ENCODE measurements at regions not wholly inside any gene's neighbourhood (a gene's known extent, or its start where the extent isn't known, plus 50 kb on each side); places are given as distances from the start of the nearest gene placed in this dataset.

DNA sequence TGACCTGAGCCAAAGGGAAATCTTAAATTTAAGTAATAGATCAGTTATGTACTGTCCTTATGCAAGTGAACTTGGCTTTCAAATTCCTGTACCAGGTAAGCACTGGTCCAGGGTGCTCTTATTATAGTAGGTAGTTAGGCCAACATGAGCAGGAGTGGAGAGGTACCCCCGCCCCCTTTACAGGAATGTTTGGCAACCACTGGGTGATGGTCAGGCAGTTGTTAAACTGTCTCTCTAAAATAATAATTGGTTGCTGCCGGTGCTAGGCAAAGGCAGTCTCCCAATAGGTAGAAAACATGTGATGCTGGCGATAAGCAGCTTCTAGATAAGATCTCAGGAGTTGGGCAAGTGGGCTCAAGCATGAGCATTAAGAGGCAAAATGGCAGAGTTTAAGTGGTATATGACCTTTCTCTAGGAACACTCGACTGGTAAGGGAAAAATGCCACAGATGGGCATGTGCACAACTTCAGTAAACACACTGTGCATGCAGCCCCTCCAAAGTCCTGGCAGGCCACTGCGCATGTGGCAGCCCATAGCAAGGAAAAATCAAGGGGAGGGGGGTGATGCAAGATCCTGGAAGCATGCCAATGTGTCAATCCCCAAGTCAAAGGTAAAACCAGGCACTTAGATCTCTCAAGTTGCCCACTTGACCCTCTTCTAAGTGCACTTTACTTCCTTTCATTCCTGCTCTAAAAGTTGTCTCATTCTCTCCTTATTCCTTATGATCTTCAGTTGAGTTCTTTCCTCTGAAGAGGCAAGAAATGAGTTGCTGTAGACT lies 1239.7 kb downstream of the C4orf33 start:
- DNase-seq (ENCODE audit: low spot score) = no peak

DNA sequence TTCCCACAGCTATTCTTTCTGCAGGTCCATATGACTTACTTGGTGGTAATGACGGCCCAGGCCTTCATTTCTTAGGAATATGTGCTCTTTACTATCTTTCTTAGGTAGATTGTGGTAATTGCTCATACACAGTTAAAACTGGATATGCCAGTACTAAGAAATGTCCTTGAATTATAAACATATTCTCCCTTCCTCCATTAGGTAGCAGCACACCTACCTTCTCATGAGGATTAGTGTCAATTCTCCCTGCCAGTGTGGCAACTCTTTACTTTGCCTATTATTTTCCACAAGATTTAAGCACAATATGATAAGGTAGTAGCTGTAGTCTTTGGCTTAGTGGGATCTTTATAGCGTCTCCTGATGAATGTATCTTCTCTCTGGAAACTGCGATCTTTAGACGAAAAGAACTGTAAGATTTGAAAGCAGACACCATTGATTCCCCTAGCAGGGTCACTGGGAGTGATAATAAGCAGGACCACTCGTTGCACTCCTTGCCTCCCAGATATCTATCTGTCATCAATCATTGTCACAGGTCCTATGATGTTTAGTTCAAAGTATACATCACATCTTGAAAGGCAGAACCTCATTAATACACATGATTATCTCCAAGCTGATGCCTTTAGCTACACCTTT lies 1240.7 kb downstream of the C4orf33 start:
- peak; percentile 20 for DNase-seq (ENCODE audit: low spot score)

DNA sequence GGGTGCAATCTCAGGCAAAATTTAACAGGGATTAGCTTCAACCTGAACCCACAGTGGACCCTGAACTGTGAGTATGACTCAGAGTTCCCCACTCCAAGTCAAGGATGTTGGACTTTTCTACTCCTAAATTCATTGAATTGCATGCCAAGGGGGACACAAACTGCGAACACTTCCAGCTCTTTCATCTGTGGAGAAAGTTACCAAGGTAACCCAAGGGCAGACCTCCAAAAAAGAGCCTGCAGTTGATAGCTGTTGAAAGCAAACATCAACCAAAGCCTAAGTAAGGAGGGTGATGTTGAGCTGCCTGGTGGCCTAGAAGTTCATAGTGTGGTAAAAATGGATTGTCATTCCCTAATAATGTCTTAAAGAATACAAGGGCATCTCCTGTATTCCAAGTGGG lies 1242.9 kb downstream of the C4orf33 start:
- DNase-seq (ENCODE audit: low spot score) = no peak

DNA sequence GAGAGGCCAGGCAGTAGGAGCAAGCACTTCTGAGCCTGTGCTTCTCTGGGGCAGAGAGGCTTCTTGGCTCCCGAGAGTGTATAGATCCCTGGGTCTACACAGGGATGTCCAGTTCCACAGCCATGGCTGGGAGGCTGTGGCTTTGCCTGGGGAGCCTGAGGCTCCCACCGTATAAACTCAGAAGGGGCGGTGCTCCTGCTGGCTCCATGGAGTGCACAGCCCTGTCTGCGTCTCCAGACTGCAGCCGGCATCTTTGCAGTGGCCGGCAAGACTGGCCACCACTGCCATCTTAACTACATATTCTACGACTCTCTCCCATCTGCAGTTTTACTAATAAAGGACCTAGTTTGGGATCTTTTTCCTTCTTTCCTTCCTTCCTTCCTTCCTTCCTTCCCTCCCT lies 1253.8 kb downstream of the C4orf33 start:
- no peak for DNase-seq (ENCODE audit: low spot score)

DNA sequence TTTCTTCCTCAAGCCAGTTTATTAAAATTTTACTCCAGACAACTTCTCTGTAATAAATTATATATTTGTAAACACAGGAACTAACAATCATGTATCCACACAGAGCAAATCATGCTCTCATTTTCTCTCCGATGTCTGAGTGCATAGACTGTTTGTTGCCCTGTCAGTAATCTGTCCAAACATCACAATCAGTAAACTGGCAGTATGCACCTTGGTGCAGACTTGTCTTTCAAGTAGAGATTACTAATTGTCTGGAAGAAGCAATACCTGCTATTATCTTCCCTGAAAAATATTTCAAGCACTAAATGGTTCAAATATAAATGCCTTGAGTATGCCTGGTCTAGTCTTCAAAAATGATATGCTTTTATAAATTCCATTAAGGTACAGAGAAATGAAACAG lies 1260.9 kb downstream of the C4orf33 start:
- DNase-seq (ENCODE audit: low spot score) = no peak

DNA sequence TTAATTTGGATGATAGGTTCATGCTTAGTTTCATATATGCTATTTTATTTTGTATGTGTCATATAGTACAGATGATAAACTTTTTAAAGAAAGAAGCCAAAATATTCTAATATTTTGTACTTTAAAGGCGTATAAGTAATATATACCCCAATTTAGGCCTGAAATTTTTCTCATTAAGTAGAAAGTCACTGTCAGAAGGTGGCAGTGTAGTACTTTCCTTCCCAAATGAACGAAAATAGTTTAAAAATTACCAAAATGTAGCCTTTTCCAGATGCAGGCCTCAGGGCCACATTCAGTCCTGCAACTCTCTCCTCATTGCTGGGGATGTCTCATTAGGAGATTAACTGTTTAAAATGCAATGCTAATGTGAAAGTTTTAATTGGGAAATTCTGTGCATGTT lies 1263.6 kb downstream of the C4orf33 start:
- DNase-seq (ENCODE audit: low spot score) = peak; percentile 16

DNA sequence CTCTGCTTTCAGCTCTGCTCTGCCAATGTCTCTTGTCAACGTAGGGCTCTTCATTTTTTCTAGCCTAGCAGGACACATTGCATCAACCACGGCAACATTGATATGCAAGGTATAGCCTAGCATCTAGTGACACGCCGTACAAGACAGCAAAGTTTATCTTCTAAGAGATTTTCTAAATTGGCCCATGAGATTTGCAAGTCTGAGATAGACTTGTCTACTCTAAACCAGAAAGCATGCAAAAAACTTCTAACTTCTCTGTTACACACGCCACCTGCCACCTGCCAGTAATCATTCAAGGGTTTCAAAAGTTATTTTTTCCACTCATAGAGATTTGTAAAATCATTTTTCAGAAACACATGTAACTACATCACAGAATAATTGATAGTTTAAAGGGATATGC lies 1265.7 kb downstream of the C4orf33 start:
- no peak for DNase-seq (ENCODE audit: low spot score)

DNA sequence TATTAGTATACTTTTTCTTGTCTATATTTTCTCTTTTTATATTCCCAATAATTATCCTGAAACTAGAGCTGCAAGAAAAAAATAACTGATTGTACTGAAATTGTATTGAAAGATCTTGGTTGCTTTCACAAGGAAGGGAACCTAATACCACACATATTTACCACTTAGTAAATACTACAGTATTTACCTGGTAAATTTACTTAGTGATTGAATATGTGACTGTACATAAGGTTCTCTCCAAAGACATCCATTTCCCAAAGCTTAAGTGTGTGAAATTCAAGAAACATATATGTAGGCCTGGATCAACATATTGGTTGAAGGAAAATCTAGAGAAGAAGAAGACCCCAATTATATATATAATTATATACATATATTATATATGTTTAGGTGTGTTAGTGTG lies 1272.7 kb downstream of the C4orf33 start:
- DNase-seq (ENCODE audit: low spot score) = no peak

DNA sequence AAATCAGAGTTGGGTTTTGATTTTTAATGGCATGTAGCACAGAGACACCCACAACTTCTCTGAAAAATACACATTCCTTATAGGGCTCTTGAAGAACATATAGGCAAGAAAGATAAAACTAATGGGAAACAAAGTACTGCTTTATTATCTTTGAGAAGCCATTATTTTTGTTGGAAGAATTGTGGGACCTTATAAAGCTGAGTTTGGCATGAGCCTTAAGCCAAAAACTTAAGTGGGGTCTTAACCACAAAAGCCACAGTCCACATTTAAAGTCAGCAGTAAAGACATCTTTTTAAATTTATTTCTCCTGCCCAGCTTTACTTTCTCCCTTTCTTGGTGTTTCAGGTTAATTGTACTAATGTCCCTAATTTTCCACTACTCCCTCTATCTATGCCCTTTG lies 1297.3 kb downstream of the C4orf33 start:
- no peak for DNase-seq (ENCODE audit: low spot score)

DNA sequence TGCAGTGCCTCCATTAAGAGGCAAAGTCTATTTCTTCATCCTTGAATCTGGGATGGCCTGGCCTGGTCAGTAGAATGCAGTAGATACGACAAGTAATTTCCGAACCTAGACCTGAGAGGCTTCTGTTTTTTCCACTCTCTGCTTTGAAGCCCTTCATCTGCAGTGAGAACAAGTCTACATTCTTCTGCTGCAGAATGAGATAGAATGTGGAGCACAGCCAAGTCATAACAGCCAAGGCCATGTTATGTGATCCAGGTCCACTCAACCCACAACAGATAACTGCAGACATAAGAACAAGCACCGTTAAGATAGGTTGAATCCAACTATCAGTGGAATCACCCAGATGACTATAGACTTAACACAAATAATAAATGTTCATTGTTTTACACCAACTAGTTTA lies 1297.7 kb downstream of the C4orf33 start:
- no peak for DNase-seq (ENCODE audit: low spot score)

DNA sequence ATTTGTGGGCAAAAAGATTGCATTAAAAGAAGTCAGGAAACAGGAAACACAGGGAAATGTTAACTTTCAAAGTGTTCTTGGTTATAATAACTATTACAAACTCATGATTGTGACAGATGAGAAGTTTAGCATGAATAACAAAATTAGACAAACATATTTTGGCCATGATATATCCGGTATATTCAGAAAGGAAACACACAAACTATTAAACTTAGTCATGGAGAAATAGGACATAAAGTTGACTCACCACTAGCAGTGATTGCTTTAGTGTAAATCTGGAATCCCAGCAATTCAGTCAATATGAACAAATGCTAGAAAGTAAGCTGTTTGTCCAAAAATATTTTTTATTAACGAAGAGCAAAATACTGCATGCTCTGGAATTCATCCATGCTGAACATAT lies 1299.9 kb downstream of the C4orf33 start:
- DNase-seq (ENCODE audit: low spot score) = peak; percentile 76

DNA sequence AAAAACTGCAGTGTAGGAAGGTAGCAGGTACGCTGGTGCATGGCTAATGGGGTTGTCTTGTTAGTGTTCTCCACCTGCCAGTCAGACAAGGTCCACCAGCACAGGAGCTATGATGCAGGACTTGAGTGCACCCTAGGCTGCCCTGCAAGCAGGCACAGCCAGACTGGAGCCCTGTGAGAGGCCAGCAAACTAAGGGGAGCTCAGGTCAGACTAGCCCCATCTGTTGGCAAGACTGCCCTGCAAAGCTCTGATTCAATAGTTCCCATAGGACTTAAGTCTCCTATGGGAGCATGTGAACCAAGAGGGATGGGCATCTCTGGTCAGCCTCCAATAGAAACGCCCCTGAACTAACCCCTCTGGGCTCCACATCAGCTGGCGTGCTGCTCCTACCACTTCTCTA lies 1307.3 kb downstream of the C4orf33 start:
- DNase-seq (ENCODE audit: low spot score) = no peak

DNA sequence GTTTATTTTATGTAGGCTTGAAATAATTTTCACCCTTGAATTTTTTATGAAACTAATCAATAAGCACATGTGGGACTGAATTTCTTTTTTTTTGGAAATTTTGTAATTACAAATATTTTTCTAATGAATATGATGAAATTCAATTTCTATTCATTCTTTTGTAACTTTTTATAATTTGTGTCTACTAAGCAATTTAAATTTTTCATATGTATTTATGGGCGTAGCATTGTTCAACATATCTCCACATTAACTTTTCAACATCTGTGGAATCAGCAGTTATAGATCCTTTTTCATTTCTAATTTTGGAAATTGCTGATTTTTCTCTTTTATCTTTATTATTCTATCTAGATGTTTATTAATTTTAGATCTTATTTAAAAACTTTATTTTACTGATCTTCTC lies 1320.3 kb downstream of the C4orf33 start:
- DNase-seq (ENCODE audit: low spot score) = no peak

DNA sequence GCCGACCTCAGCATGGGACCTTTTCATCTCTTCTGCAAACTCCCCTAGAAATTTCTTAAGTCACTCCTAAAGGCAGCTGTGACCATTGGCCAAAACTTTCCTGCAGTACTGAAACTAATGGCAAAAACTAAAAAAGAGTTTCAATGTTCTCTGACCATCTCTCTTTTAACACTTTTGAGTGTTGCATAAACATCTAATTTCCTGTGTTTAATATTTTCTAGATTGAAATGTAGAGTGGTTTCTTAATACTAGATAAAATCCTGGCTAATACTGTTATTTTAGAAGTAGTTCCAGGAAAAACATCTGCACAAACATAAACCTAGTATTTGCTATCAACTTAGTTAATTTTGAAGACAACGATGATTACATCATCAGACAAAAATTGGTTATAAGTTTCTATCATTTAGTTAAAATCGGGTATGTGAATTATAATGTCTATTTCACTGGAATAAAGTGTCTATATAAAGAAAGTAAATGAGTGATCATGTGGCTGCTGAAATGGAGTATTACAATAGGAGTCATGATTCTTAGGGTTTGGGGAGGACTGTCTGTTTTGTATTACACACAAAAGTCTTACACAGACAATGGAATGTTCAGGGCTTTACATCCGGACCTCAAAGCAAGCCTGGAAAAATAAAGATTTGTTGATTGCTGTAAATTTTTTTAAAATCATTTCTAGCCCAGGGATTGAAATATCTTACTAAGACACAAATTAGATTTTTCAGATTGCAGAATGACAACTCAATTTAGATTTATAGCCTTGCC lies 1323.4 kb downstream of the C4orf33 start:
- no peak for DNase-seq (ENCODE audit: low spot score)

DNA sequence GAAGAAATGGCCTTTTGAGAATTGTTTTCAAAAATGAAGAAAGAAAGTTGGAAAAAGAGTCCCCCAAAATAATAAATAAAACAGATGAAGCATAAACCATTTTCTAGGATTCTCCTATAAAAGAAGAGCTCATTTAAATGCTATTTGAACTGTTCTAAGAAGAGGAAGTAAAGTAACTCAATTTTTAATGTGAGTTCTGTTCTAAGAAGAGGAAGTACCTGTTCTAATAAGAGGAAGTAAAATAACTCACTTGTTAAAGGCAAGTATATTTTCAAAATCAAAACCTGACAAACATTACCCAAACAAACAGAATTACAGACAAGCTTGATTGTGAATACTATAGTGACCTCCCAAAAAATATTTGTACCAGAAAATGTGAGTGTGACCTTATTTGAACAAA lies 1326.3 kb downstream of the C4orf33 start:
- no peak for DNase-seq (ENCODE audit: low spot score)

DNA sequence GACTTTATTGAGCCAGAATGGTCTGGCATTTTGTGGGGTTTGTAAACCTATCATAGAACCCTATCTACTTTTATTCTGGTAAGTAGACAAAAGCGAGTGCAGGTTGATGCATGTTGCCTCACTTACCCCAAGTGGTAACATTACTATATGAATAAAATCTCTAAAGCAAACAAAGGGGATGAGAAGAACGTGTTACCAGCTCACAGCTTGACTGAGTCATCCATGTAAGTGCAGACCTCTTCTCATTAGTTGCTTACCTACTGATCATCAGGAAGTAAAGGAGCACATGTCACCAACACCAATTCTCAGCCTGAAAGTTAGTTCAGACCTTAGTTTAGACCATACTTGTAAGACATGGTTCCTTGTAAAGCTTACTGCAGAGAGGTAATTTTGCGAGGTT lies 1328.3 kb downstream of the C4orf33 start:
- no peak for DNase-seq (ENCODE audit: low spot score)

DNA sequence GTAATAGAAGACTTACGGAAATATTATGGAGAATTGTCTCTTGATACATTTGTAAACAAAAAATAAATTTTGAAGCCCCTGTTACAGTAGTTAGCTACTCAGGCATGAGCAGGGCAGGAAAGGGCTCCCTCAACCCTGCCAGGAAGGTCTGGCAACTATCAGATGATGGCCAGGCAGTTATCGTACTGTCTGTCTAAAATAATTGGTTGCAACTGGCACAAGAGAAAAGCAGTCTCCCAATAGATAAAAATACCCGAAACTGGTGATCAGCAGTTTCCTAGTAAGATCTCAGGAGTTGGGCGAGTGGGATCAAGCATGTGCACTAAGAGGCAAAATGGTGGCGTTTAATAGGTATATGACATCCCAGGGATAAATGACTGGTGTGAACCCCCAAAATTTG lies 1336.3 kb downstream of the C4orf33 start:
- no peak for DNase-seq (ENCODE audit: low spot score)

DNA sequence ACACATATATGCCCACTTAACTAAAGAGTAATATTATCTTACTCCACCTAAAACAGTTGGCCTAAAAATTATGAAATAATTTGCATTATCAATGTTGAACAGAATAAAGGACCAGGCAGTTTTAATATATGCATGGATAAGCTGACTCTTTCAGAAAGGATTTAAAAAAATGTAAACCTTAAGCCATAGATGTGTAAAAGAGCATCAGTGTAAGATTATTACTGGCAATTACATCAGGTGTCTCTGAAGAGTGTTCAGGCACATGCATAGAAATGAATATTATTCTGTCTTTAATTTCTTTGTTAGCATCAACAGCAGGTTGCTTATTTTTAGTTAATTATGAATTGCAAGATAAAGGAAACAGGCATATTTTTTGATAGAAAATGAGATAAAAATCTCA lies 1353.8 kb downstream of the C4orf33 start:
- no peak for DNase-seq (ENCODE audit: low spot score)

DNA sequence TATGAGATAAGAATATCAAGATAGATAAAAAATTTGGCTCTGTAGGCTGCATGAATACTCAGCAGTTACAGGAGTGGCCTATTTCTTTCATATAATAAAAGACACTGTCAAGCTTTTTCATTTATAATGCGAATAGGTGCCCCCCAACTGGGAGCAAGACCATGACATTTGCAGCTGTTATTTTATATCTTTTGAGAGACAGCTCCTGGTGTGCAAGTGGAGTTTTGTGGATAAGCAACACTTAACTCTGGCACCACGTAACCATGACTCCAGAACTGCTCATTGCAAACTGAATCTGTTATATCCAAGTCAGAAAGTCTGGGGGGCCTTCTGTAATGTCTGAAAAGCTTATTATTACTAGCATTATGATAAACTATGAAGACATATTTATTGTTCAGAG lies 1372.4 kb downstream of the C4orf33 start:
- DNase-seq (ENCODE audit: low spot score) = no peak

DNA sequence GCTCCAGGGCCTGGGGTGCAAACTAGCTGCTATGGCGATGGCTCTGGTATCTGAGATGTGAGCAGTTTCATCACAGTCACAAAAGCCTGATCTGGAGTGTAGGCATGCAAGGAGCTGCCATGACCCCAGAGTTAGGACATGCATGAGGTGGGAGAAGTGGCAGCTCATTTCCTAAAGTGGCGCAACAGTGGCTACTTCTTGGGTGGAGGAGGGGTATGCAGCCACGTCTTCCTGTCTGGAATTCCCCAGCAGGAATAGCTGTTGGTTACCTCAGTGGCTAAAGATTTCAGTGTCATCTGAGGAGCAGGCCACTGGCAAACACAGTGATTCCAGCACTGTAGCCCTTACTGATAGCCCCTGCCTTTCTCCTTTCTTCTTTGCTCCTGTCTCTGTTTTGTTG lies 1382.5 kb downstream of the C4orf33 start:
- DNase-seq (ENCODE audit: low spot score) = no peak

DNA sequence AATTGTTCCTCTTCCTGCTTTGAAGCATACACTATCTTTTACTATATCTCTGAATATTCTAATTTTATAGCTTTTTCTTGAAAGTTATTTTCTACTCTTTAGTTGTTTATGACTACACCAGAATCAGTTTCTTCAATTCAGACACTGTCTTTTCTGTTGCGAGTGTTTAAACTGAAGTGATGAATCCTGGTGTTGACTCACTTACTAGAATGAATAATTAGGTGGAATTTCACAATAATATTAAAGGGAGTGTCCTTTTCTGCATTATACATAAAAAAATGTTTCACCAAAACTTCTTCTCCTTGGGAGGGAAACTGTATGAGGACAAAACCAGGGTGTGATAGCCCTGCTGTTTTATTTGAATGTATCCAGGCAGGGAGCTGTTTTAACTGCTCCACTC lies 1383.1 kb downstream of the C4orf33 start:
- no peak for DNase-seq (ENCODE audit: low spot score)

DNA sequence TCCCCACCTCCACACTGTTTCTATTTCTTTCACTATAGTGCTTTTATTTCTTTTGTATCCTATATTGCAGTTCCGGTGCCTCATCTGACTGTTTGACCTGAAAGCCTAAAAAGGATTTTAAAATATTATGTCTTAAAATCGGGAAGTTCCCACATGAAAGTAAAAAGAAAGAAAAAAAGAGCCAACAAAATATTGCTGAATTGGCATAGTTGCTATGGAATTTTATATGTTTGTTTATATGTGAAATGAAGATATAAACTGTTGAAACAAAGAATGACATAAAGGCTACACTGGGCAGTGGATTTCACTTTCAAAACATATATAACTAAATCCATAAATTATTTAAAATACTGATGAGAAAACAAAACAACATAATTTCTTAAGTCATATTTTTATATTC lies 1383.7 kb downstream of the C4orf33 start:
- no peak for DNase-seq (ENCODE audit: low spot score)

DNA sequence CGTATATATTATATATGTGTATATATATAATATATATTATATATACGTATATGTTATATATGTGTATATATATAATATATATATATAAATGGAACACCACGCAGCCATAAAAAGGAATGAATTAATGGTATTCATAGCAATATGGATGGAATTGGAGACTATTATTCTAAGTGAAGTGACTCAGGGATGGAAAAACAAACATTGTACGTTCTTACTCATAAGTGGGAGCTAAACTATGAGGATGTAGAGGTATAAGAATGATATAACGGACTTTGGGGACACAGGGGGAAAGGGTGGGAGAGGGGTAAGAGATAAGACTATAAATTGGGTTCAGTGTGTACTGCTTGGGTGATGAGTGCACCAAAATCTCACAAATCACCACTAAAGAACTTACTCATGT lies 1388.9 kb downstream of the C4orf33 start:
- DNase-seq (ENCODE audit: low spot score) = no peak

Data from kidney capillary endothelial cell (primary cell).